AG04449 (cell line): ENCODE measurements at regions not wholly inside any gene's neighbourhood (a gene's known extent, or its start where the extent isn't known, plus 50 kb on each side); places are given as distances from the start of the nearest gene placed in this dataset.

Source experiments
- CTCF ChIA-PET: fragments of 350-600 bp; formaldehyde crosslinking; extraction: SDS; loops from one replicate; lab custom pipeline; 2021; ENCODE audit warnings: antibody characterized with exemption; lab: Yijun Ruan, JAX
- POLR2A ChIA-PET: fragments of 400-600, 350-600 bp; formaldehyde crosslinking; extraction: SDS; loops from one replicate; lab custom pipeline; 2020; ENCODE audit warnings: antibody characterized with exemption, inconsistent platforms; lab: Yijun Ruan, JAX
- DNase-seq: peaks from one replicate; pipeline ENCODE4 v3.0.0-alpha.2; 2010; ENCODE audit warnings: low read depth, low spot score
- H3K4me3 ChIP-seq: 2 replicates; pipeline ENCODE4 v1.5.1; 2011; ENCODE audit warnings: low read depth, mild to moderate bottlenecking, control low read depth, low read length
- CTCF ChIP-seq: IDR thresholded peaks from one replicate; pipeline ENCODE4 v1.5.1; 2011; ENCODE audit warnings: mild to moderate bottlenecking, moderate library complexity, low read length, control low read depth, inconsistent platforms; ENCODE audit not compliant: insufficient read depth; ENCODE audit errors: missing control alignments

- no peak for TF ChIP-seq CTCF
- ChIA-PET POLR2A (no interaction called here), CTCF (no interaction called here)
- H3K4me3 ChIP-seq: no peak overlapping the region
- DNase-seq: no peak
Observed at GRCh38 chr2:65486802-65487201, 54.4 kb upstream of the SPRED2 start.

DNA sequence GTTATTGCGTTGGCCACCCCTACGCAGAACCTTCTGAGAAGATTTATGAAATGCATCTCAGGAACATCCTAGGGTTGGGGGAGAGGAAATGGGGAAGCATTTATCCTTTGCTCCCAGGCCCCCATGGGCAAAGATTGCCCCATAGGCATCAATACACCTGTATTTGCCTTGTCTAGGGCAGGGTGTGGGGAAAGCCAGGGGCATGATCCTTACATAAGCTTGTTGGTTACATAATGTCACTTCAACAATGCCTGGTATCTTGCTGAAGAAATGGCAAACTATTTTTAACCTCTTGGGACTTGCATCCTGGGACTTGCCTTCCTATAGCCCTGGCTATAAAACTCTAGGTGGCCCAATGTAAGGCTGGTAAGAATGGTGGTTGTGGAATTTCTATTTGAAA lies 53.9 kb upstream of the SPRED2 start:
- ChIA-PET POLR2A (no interaction called here), CTCF (no interaction called here)

DNA sequence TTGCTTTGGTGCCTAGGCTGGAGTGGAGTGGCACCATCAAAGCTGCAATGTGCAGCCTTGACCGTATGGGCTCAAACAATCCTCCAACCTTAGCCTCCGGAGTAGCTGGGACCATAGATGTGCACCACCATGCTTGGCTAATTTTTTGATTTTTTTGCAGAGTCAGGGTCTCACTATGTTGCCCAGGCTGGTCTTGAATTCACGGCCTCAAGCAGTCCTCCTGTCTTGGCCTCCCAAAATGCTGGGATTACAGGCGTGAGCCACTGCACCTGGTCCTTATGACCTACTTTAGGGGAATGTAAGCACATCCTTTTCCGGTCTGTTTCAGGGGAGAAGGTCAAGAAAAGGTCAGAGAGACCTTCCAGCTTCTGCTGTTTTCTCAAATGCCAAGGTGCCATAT lies 53.4 kb upstream of the SPRED2 start:
- no peak for DNase-seq
- CTCF ChIA-PET: no interaction called here
- POLR2A ChIA-PET: no interaction called here

More for the DNA sequence above, 53.9 kb upstream of the SPRED2 start:
- no peak for TF ChIP-seq CTCF
- no peak for DNase-seq
- no peak overlapping the region for H3K4me3 ChIP-seq

DNA sequence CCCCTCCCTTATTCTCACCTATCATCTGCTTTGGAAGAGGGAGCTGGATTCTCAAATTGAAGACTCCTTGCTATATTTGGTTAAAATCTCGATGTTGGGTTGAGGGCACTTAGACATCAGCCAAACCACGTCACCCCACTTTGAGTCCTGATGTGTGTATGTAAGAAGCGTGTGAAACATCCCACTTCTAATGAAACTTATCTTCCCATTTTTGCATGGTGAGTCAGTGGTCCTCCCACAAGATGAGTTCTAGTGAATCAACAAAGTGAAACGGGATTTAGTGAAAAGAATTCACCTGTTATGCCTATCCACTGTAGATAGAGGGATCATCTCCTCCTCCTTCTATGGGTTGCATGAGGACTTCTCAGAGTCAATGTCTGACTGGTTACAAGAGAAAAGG lies 51.4 kb upstream of the SPRED2 start:
- no peak overlapping the region for H3K4me3 ChIP-seq
- no peak for TF ChIP-seq CTCF
- CTCF ChIA-PET: interaction anchor here (0.6 kb wide), 1 partner anchor 22 kb away, joined by 3 read pairs; no protein-coding TSS in a partner anchor
- no peak for DNase-seq
- POLR2A ChIA-PET: no interaction called here

More for the DNA sequence above, 53.4 kb upstream of the SPRED2 start:
- H3K4me3 ChIP-seq: no peak overlapping the region
- TF ChIP-seq CTCF: no peak

- no peak for TF ChIP-seq CTCF
- ChIA-PET CTCF (interaction anchor here (0.6 kb wide), 1 partner anchor 22 kb away, joined by 3 read pairs; no protein-coding TSS in a partner anchor), POLR2A (no interaction called here)
- no peak for DNase-seq
- no peak overlapping the region for H3K4me3 ChIP-seq
Observed at GRCh38 chr2:65482971-65483370, 50.6 kb upstream of the SPRED2 start.
